DND-41 (cell line): ENCODE measurements at regions not wholly inside any gene's neighbourhood (a gene's known extent, or its start where the extent isn't known, plus 50 kb on each side); places are given as distances from the start of the nearest gene placed in this dataset.

Experiments
- ATAC-seq: fragments of 200-7000 bp; cut with Tn5 transposase; 3 replicates; pipeline ENCODE4 v1.9.1; 2021; ENCODE audit warnings: low read depth; ENCODE audit not compliant: insufficient read depth
- DNase-seq: peaks from one replicate; pipeline ENCODE4 v3.0.0-alpha.2; 2020
- H2AFZ ChIP-seq: 2 replicates; pipeline ENCODE4 v1.6.0; 2012; ENCODE audit warnings: low read depth, low read length
- H3K27ac ChIP-seq: 2 replicates; pipeline ENCODE4 v1.5.1; 2012; ENCODE audit warnings: low read length, inconsistent platforms
- H3K27me3 ChIP-seq: fragments of 200-600 bp; sonication (generic); 2 replicates; pipeline ENCODE4 v1.6.0; 2012; ENCODE audit warnings: low read length, mild to moderate bottlenecking, inconsistent platforms; ENCODE audit not compliant: insufficient read depth, poor library complexity
- H3K36me3 ChIP-seq: 2 replicates; pipeline ENCODE4 v1.5.1; 2012; ENCODE audit warnings: low read length, inconsistent platforms; ENCODE audit not compliant: insufficient read depth
- H3K4me1 ChIP-seq: 2 replicates; pipeline ENCODE4 v1.5.1; 2012; ENCODE audit warnings: mild to moderate bottlenecking, low read length; ENCODE audit not compliant: insufficient read depth
- H3K4me2 ChIP-seq: 2 replicates; pipeline ENCODE4 v1.6.0; 2012; ENCODE audit warnings: mild to moderate bottlenecking, moderate library complexity, low read length, inconsistent platforms; ENCODE audit not compliant: insufficient read depth
- H3K4me3 ChIP-seq, 2 experiments: fragments of 200-600 bp in 1 of 2; shearing (Covaris generic) in 1 of 2; 2 replicates each; pipeline ENCODE4 v1.5.1; 2012 to 2016; ENCODE audit warnings: inconsistent platforms in 2 of 2, low read length in 2 of 2, mild to moderate bottlenecking in 2 of 2, low read depth in 1 of 2, moderate library complexity in 1 of 2
- H3K79me2 ChIP-seq: 2 replicates; pipeline ENCODE4 v1.6.0; 2012; ENCODE audit warnings: low read length, inconsistent platforms; ENCODE audit not compliant: insufficient read depth
- H3K9ac ChIP-seq: 2 replicates; pipeline ENCODE4 v1.6.0; 2012; ENCODE audit warnings: low read depth, mild to moderate bottlenecking, inconsistent platforms, low read length, moderate library complexity
- H3K9me3 ChIP-seq: 2 replicates; pipeline ENCODE4 v1.5.1; 2012; ENCODE audit warnings: low read length, moderate library complexity, mild to moderate bottlenecking, inconsistent platforms; ENCODE audit not compliant: insufficient read depth, severe bottlenecking
- H4K20me1 ChIP-seq: 2 replicates; pipeline ENCODE4 v1.6.0; 2012; ENCODE audit warnings: low read length; ENCODE audit not compliant: insufficient read depth
- EZH2 ChIP-seq: IDR thresholded peaks from 3 replicates; pipeline ENCODE4 v1.6.1; 2012; ENCODE audit warnings: borderline replicate concordance, low read depth, mild to moderate bottlenecking, moderate library complexity, low read length, inconsistent platforms; ENCODE audit not compliant: severe bottlenecking
- TF ChIP-seq, protein P1 (sequence below): IDR thresholded peaks from 2 replicates; pipeline ENCODE4 v1.5.1; 2012; ENCODE audit warnings: borderline replicate concordance, low read length, moderate library complexity, mild to moderate bottlenecking; ENCODE audit not compliant: poor library complexity, severe bottlenecking; ENCODE audit errors: extremely low read depth

DNA sequence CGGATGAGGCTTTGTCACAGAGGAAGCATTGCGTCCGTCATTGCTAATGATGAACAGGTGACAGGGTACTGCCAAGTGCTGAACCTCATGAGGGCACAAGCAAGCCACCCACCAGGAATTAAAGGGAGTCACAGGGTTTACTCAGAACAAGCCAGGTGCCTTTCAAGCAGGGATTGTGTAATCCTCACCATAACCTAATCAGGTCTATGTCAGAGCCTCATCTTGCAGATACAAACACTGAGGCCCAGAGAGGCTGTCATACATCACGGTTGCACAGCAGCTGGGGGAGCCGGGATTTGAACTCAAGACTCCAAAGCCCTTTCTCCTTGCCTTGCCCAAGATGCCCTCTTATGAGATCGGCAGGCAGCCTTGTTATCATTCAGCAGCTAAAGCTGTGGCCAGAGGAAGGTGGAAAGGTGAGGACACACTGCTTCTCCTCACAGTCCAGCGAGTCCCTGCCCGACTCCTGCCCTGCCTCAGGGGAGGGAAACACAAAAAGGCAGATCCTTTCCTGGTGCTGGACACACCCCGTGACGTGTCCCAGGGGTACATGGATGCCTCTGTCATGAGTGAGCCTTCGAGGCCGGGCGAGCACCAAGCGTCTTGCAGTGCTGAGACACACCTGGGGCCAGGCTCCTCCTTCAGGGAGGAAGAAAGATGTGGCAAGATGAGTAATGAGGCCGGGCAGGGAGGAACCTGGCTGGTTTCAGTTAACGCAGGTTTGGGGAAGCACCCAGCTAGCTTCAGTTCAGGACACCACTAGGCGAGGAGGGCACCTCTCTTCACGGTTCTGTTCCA lies 214.9 kb downstream of the LY86 start:
- Histone ChIP-seq H4K20me1 (no peaks in the 10 kb centered on the region), H2AFZ (no peak overlapping the region), H3K4me3 (no peak overlapping the region), H3K27ac (no peak overlapping the region), H3K4me1 (peaks cover 11% of the 10 kb centered on the region), H3K4me2 (no peak overlapping the region), H3K9ac (no peak overlapping the region), H3K27me3 (no peaks in the 10 kb centered on the region), H3K9me3 (no peaks in the 10 kb centered on the region), H3K79me2 (no peaks in the 10 kb centered on the region), H3K36me3 (no peaks in the 10 kb centered on the region)
- TF ChIP-seq EZH2: no peak
- TF ChIP-seq, protein P1, sequence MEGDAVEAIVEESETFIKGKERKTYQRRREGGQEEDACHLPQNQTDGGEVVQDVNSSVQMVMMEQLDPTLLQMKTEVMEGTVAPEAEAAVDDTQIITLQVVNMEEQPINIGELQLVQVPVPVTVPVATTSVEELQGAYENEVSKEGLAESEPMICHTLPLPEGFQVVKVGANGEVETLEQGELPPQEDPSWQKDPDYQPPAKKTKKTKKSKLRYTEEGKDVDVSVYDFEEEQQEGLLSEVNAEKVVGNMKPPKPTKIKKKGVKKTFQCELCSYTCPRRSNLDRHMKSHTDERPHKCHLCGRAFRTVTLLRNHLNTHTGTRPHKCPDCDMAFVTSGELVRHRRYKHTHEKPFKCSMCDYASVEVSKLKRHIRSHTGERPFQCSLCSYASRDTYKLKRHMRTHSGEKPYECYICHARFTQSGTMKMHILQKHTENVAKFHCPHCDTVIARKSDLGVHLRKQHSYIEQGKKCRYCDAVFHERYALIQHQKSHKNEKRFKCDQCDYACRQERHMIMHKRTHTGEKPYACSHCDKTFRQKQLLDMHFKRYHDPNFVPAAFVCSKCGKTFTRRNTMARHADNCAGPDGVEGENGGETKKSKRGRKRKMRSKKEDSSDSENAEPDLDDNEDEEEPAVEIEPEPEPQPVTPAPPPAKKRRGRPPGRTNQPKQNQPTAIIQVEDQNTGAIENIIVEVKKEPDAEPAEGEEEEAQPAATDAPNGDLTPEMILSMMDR: no peak
- no peak for ATAC-seq
- DNase-seq: no peak

GRCh38 chr6:6804843-6805615 lies 216.5 kb downstream of the LY86 start:
- H3K9me3 ChIP-seq: no peaks in the 10 kb centered on the region
- H3K4me3 ChIP-seq: no peak overlapping the region
- peaks cover 5% of the 10 kb centered on the region for H3K4me1 ChIP-seq
- ATAC-seq (no peak), DNase-seq (no peak)
- H4K20me1 ChIP-seq: no peaks in the 10 kb centered on the region
- no peaks in the 10 kb centered on the region for H3K36me3 ChIP-seq
- no peak overlapping the region for H3K4me2 ChIP-seq
- H3K9ac ChIP-seq: no peak overlapping the region
- no peak overlapping the region for H3K27ac ChIP-seq
- no peaks in the 10 kb centered on the region for H3K79me2 ChIP-seq
- TF ChIP-seq, protein P1: peak; percentile 13
- TF ChIP-seq EZH2: no peak
- H2AFZ ChIP-seq: no peak overlapping the region
- no peaks in the 10 kb centered on the region for H3K27me3 ChIP-seq

DNA sequence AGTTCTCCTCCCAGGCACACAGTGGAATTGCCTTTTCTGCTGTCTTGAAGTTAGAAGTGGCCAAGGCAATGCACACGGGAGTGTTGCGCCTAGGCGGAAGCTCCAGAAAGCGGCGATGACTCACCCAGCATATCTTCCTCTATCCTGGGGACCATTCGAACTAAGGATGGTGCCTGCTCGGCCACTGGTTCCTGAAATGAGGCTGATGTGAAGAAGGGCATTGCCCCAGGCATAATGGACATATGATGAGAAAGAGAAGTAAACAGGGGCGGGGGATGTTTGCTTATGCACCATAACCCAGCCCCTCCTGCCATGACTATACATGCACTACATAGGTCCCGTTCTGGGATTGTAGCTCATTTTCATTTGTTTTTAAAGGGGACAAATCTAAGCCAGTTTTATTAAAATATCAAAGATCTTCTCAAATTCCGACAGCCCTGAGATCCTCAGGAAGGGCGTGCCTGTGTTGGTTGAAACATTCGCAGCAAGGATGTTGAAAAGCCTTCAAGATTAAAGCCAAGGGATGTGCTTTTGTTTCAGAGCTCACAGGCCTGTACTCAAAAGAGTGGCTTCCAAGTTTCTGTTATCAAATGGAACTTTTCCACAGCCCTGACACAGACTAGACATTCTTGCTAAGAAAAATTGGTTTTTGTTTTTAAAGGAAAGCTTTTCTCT lies 218.5 kb downstream of the LY86 start:
- no peak overlapping the region for H3K27ac ChIP-seq
- no peak for DNase-seq

More for the DNA sequence above, 218.5 kb downstream of the LY86 start:
- no peak for ATAC-seq
- H3K4me1 ChIP-seq: peaks cover 7% of the 10 kb centered on the region; the same call in 1 of the 2 replicates
- no peaks in the 10 kb centered on the region for H4K20me1 ChIP-seq
- H3K27me3 ChIP-seq: no peaks in the 10 kb centered on the region
- H3K4me2 ChIP-seq: no peak overlapping the region
- no peaks in the 10 kb centered on the region for H3K79me2 ChIP-seq
- H3K36me3 ChIP-seq: no peaks in the 10 kb centered on the region
- TF ChIP-seq, protein P1: no peak
- TF ChIP-seq EZH2: no peak
- H3K9me3 ChIP-seq: no peaks in the 10 kb centered on the region
- no peak overlapping the region for H3K4me3 ChIP-seq
- H3K9ac ChIP-seq: no peak overlapping the region
- no peak overlapping the region for H2AFZ ChIP-seq
